ENCODE measurements at regions not wholly inside any gene's neighbourhood (a gene's known extent, or its start where the extent isn't known, plus 50 kb on each side); places are given as distances from the start of the nearest gene placed in this dataset.

DNA sequence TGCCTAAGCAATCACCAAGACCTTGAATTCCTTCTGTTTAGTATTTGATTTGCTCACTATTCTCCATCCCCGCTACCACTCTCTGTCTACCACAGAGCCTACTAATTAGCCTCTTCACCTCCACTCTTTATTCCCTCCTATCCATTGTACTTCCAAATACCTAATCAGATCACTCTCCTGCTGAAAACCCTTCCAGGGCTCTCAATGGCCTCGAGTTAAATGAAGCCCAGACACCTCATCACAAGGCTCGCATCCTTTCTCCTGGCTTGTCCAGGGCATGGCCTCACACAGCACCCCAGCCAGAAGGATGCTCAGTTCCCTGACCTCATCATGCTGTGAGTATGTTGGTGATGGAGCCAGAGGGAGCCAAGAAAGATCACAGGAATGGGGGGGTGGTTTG lies 71.4 kb upstream of the PRMT8 start:
- ATAC-seq (no peak), DNase-seq (ENCODE audit: low spot score) (no peak)
- ChIA-PET CTCF (no interaction called here), POLR2A (no interaction called here)
- no peak for TF ChIP-seq ETV6 (CRISPR knock-in tag; IDR thresholded peaks at IDR 0.05)
- TF ChIP-seq, protein P1, sequence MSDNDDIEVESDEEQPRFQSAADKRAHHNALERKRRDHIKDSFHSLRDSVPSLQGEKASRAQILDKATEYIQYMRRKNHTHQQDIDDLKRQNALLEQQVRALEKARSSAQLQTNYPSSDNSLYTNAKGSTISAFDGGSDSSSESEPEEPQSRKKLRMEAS (CRISPR knock-in tag; IDR thresholded peaks at IDR 0.05), result no peak
- TF ChIP-seq, protein P2, sequence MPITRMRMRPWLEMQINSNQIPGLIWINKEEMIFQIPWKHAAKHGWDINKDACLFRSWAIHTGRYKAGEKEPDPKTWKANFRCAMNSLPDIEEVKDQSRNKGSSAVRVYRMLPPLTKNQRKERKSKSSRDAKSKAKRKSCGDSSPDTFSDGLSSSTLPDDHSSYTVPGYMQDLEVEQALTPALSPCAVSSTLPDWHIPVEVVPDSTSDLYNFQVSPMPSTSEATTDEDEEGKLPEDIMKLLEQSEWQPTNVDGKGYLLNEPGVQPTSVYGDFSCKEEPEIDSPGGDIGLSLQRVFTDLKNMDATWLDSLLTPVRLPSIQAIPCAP (CRISPR knock-in tag; IDR thresholded peaks at IDR 0.05), result no peak
- TF ChIP-seq, protein P3, sequence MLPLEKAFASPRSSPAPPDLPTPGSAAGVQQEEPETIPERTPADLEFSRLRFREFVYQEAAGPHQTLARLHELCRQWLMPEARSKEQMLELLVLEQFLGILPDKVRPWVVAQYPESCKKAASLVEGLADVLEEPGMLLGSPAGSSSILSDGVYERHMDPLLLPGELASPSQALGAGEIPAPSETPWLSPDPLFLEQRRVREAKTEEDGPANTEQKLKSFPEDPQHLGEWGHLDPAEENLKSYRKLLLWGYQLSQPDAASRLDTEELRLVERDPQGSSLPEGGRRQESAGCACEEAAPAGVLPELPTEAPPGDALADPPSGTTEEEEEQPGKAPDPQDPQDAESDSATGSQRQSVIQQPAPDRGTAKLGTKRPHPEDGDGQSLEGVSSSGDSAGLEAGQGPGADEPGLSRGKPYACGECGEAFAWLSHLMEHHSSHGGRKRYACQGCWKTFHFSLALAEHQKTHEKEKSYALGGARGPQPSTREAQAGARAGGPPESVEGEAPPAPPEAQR (CRISPR knock-in tag; IDR thresholded peaks at IDR 0.05), result no peak
- TF ChIP-seq PRRX2 (CRISPR knock-in tag; IDR thresholded peaks at IDR 0.05), result no peak
- TF ChIP-seq, protein P4, sequence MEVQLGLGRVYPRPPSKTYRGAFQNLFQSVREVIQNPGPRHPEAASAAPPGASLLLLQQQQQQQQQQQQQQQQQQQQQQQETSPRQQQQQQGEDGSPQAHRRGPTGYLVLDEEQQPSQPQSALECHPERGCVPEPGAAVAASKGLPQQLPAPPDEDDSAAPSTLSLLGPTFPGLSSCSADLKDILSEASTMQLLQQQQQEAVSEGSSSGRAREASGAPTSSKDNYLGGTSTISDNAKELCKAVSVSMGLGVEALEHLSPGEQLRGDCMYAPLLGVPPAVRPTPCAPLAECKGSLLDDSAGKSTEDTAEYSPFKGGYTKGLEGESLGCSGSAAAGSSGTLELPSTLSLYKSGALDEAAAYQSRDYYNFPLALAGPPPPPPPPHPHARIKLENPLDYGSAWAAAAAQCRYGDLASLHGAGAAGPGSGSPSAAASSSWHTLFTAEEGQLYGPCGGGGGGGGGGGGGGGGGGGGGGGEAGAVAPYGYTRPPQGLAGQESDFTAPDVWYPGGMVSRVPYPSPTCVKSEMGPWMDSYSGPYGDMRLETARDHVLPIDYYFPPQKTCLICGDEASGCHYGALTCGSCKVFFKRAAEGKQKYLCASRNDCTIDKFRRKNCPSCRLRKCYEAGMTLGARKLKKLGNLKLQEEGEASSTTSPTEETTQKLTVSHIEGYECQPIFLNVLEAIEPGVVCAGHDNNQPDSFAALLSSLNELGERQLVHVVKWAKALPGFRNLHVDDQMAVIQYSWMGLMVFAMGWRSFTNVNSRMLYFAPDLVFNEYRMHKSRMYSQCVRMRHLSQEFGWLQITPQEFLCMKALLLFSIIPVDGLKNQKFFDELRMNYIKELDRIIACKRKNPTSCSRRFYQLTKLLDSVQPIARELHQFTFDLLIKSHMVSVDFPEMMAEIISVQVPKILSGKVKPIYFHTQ (CRISPR knock-in tag; IDR thresholded peaks at IDR 0.05), result no peak
- TF ChIP-seq, protein P5, sequence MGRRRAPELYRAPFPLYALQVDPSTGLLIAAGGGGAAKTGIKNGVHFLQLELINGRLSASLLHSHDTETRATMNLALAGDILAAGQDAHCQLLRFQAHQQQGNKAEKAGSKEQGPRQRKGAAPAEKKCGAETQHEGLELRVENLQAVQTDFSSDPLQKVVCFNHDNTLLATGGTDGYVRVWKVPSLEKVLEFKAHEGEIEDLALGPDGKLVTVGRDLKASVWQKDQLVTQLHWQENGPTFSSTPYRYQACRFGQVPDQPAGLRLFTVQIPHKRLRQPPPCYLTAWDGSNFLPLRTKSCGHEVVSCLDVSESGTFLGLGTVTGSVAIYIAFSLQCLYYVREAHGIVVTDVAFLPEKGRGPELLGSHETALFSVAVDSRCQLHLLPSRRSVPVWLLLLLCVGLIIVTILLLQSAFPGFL (CRISPR knock-in tag; IDR thresholded peaks at IDR 0.05; ENCODE audit: borderline replicate concordance), result no peak
- TF ChIP-seq, protein P6, sequence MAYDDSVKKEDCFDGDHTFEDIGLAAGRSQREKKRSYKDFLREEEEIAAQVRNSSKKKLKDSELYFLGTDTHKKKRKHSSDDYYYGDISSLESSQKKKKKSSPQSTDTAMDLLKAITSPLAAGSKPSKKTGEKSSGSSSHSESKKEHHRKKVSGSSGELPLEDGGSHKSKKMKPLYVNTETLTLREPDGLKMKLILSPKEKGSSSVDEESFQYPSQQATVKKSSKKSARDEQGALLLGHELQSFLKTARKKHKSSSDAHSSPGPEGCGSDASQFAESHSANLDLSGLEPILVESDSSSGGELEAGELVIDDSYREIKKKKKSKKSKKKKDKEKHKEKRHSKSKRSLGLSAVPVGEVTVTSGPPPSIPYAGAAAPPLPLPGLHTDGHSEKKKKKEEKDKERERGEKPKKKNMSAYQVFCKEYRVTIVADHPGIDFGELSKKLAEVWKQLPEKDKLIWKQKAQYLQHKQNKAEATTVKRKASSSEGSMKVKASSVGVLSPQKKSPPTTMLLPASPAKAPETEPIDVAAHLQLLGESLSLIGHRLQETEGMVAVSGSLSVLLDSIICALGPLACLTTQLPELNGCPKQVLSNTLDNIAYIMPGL (CRISPR knock-in tag; IDR thresholded peaks at IDR 0.05), result no peak
- TF ChIP-seq TEAD4 (CRISPR knock-in tag; IDR thresholded peaks at IDR 0.05), result no peak
- TF ChIP-seq, protein P7, sequence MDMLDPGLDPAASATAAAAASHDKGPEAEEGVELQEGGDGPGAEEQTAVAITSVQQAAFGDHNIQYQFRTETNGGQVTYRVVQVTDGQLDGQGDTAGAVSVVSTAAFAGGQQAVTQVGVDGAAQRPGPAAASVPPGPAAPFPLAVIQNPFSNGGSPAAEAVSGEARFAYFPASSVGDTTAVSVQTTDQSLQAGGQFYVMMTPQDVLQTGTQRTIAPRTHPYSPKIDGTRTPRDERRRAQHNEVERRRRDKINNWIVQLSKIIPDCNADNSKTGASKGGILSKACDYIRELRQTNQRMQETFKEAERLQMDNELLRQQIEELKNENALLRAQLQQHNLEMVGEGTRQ (CRISPR knock-in tag; IDR thresholded peaks at IDR 0.05), result no peak
- TF ChIP-seq, protein P8, sequence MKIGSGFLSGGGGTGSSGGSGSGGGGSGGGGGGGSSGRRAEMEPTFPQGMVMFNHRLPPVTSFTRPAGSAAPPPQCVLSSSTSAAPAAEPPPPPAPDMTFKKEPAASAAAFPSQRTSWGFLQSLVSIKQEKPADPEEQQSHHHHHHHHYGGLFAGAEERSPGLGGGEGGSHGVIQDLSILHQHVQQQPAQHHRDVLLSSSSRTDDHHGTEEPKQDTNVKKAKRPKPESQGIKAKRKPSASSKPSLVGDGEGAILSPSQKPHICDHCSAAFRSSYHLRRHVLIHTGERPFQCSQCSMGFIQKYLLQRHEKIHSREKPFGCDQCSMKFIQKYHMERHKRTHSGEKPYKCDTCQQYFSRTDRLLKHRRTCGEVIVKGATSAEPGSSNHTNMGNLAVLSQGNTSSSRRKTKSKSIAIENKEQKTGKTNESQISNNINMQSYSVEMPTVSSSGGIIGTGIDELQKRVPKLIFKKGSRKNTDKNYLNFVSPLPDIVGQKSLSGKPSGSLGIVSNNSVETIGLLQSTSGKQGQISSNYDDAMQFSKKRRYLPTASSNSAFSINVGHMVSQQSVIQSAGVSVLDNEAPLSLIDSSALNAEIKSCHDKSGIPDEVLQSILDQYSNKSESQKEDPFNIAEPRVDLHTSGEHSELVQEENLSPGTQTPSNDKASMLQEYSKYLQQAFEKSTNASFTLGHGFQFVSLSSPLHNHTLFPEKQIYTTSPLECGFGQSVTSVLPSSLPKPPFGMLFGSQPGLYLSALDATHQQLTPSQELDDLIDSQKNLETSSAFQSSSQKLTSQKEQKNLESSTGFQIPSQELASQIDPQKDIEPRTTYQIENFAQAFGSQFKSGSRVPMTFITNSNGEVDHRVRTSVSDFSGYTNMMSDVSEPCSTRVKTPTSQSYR (CRISPR knock-in tag; IDR thresholded peaks at IDR 0.05), result no peak
- TF ChIP-seq NFATC4 (CRISPR knock-in tag; IDR thresholded peaks at IDR 0.05), result no peak
- TF ChIP-seq ATF1 (CRISPR knock-in tag; IDR thresholded peaks at IDR 0.05), result no peak
- no peak for TF ChIP-seq ZNF263 (CRISPR knock-in tag; IDR thresholded peaks at IDR 0.05; ENCODE audit: low read depth)
- TF ChIP-seq ZNF671 (CRISPR knock-in tag; IDR thresholded peaks at IDR 0.05), result no peak
- no peak for TF ChIP-seq TCF7 (CRISPR knock-in tag; IDR thresholded peaks at IDR 0.05; ENCODE audit: low read depth)
- TF ChIP-seq, protein P9, sequence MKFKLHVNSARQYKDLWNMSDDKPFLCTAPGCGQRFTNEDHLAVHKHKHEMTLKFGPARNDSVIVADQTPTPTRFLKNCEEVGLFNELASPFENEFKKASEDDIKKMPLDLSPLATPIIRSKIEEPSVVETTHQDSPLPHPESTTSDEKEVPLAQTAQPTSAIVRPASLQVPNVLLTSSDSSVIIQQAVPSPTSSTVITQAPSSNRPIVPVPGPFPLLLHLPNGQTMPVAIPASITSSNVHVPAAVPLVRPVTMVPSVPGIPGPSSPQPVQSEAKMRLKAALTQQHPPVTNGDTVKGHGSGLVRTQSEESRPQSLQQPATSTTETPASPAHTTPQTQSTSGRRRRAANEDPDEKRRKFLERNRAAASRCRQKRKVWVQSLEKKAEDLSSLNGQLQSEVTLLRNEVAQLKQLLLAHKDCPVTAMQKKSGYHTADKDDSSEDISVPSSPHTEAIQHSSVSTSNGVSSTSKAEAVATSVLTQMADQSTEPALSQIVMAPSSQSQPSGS (CRISPR knock-in tag; IDR thresholded peaks at IDR 0.05; ENCODE audit: borderline replicate concordance, low read depth), result no peak
- TF ChIP-seq TEAD1 (CRISPR knock-in tag; IDR thresholded peaks at IDR 0.05), result no peak
- TF ChIP-seq RELA (CRISPR knock-in tag; IDR thresholded peaks at IDR 0.05; ENCODE audit: borderline replicate concordance), result no peak
- no peak for TF ChIP-seq MYBL2 (CRISPR knock-in tag; IDR thresholded peaks at IDR 0.05)
- Mint-ChIP-seq H3K9me3 (peaks cover 21% of the 10 kb centered on the region), H3K27me3 (ENCODE audit: low read depth) (peaks cover 39% of the 10 kb centered on the region), H3K4me1 (peaks cover 27% of the 10 kb centered on the region), H3K36me3 (peaks cover 5% of the 10 kb centered on the region; the same call in 1 of the 2 replicates), H3K27ac (no peak overlapping the region), H3K4me3 (no peak overlapping the region)

All from WTC11 (cell line).